HG03354 (cell line): ENCODE measurements at regions not wholly inside any gene's neighbourhood (a gene's known extent, or its start where the extent isn't known, plus 50 kb on each side); places are given as distances from the start of the nearest gene placed in this dataset.
A peak's percentile ranks its signal among the peaks of the same experiment; 100 is the strongest.
"Not testable (repeated sequence)": the region's sequence is repeated elsewhere in the genome, so short reads cannot be mapped to it uniquely, and the experiment has no call there.

Experiments used
- ATAC-seq: cut with Tn5 transposase; IDR thresholded peaks from one replicate; pipeline ENCODE4 v1.9.1; 2021; ENCODE audit warnings: mild to moderate bottlenecking; ENCODE audit not compliant: unreplicated experiment, poor library complexity, severe bottlenecking

DNA sequence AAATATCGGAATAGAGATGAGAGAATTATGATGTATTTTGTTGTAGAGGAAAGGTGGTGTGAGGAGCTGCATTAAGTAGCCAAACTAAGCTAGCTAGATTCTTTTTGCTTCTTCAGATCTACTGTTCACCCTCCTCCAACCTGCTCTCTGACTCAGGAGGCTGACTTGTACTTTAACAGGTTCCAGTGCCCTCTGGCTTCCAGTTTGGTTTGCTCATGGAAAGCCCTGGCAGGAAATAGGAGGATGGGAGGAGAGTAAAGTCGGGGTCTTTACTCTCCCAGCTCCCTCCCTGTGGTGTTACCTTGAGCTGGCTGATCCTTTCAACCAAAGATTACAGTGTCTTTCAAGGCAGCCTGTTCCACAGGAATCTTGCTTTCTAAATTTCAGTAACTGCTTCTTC lies 277.0 kb upstream of the EDA2R start:
- no peak for ATAC-seq

- no peak for ATAC-seq
These were observed 275.2 kb upstream of the EDA2R start for GRCh38 chrX:66914080-66914479.

DNA sequence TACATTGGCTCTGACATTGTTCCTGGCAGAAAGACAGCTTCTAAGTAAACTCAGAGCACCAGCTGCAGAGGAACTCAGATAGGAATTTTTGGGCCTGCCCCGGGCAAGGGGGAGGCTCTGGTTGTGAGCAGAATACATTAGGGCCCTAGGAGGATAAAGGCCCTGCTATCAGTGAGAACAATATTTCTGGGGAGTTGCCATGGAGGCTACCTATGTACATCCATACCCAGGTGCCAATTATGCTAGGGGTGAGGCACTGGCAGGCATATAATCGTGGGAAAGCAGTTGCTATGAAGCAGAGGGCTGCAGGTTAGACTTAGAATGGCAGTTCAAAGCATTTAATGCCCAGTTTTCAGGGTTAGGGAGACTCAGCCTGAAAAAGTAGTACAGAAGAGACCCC lies 273.5 kb upstream of the EDA2R start:
- ATAC-seq, result no peak

GRCh38 chrX:66902081-66902480 lies 263.2 kb upstream of the EDA2R start:
- ATAC-seq, result no peak

DNA sequence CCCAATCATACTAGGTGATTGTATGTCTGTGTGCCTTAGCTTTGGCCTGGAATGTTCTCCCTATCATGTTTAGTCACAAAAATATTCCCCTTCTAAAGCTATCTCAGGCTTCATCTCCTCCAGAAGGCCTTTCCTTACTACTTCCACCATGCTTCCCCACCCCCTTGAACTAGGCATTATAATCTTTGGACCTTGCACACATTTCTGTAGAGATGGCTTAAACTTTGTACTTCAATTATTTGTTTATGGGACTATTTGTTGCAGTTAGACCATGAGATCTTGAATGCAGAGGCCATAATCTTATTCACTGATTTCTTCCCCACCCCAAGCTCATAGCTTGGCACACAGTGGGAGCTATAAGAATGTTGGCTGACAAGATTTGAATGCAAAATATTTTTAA lies 262.0 kb upstream of the EDA2R start:
- ATAC-seq, result no peak

DNA sequence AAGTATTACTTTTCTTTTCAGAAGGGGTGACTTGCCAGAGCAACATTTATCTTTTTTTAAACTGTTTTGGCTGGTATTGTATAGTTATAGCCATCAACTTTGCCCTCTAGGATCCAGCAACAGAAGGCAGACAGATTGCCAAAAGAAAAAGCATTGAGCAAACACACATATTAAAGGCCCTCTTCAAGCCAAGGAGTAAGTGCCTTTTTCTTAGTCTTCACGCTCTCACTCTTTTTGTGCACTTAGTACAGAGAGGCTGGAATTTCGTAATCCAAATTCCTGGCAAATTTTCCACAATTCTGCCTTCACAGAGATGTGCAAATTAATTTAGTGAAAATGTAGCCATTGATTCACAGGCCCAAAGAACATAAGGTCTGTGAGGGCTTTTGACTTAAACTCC lies 253.1 kb upstream of the EDA2R start:
- no peak for ATAC-seq

DNA sequence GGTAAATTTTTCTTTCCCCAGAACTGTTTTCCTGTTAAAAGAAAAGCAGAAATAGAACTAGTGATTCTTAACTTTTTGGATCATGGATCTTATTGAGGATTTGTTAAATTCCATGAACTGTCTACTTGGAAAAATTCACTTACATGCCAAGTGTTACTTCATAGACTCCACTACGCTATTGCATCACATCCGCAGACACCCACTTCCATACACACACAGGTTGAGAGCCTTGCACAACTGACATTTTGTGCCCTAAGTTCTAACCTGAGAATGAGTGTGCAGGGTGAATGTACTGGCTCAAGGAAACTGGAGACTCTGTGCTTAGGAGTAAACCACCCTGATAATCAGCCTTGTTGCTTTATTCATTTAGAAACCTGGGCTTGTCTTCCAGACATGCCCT lies 250.5 kb upstream of the EDA2R start:
- ATAC-seq, result no peak

- no peak for ATAC-seq
These were observed 243.2 kb upstream of the EDA2R start for GRCh38 chrX:66882101-66882500.

DNA sequence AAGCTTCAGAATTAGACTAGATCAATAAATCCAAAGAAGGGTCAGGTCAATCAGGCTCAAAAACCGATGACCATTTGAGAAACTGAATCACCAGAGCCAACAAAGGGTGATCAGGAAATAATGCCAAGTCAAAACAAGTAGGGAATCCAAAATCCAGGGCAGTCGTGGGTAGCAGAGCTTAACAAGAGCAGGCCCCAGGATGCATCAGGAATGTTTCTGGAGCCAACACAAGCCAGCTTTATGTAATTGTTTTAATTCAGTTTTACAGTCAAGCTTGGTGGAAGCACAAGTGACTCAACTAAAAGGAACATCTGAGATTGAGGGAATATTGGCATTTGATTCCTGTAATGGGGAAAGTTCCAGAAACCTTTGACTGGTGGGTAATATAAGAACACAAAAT lies 237.9 kb upstream of the EDA2R start:
- no peak for ATAC-seq

DNA sequence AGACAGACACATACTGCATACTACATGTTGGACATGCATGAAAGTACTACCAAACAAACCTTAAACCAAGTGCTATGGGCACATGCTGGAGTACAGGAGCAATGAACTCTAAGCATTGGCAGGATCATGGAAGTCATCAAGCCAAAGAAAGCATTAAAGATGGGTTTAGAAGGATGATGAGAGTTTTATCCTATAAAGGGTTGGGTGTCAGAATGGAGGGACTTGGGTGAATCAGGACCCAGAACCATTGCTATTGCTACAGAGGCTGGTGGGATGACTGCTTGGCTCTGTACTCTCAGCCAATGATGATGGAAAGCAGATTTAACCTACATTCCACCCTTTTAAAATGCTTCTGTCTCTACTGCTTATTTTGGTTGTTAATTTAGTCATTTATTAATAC lies 233.9 kb upstream of the EDA2R start:
- ATAC-seq, result no peak

GRCh38 chrX:66863721-66864120 lies 224.8 kb upstream of the EDA2R start:
- ATAC-seq, result no peak

DNA sequence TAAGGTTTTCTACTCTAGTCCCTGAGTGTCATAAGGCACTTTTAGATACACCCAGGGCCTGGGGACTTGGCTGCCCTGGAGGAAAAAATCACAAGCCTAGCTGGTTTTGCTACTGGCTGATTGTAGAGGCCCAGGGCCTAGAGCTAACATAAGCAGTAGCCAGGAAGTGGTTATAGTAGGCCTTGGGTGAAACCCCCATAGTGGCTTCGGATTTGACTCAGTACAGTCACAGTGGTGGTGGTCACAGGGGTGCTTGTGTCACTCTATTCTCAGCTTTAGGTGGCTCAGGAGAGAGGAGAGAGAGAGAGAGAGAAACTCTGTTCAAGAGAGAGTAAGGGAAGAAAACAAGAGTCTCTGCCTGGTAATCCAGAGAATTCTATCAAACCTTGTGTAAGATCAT lies 194.5 kb upstream of the EDA2R start:
- ATAC-seq, result peak; percentile 92

- ATAC-seq, result no peak
These were observed 176.3 kb upstream of the EDA2R start for GRCh38 chrX:66815227-66815626.

- not testable (repeated sequence) for ATAC-seq
These were observed 155.6 kb upstream of the EDA2R start for GRCh38 chrX:66794514-66794913.

- no peak for ATAC-seq
These were observed 127.4 kb upstream of the EDA2R start for GRCh38 chrX:66766318-66766717.

- no peak for ATAC-seq
These were observed 121.8 kb upstream of the EDA2R start for GRCh38 chrX:66760651-66761050.

GRCh38 chrX:66756717-66757116 lies 117.8 kb upstream of the EDA2R start:
- no peak for ATAC-seq

DNA sequence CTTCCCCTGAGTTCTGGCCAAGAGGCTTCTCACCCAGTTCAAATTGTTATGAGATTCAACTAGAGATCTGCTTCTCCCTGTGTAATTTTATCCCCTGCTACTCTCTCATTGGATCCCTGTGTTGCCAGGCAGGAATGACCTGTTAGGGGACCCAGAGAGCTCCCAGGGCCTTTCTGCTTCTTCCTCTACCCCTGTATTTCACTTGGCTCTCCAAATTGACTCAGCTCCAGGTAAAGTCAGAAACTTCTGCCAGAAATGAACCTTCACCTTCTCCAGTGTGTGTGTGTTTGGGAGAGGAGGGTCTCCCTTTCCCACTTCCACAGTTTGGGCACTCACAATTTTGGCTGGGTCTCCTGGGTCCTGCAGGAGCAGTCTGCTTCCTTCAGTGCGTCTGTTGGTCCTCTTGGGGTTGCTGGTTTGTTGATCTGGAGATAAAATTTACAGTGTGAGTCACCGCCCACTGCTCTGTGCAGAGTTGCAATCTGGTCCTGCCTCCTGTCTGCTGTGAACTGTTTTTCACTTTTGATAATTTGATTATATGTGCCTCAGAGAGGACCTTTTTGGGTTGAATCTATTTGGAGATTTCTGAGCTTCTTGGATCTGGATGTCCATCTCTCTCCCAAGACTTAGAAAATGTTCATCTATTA lies 112.4 kb upstream of the EDA2R start:
- ATAC-seq, result no peak

GRCh38 chrX:66744519-66744918 lies 105.6 kb upstream of the EDA2R start:
- not testable (repeated sequence) for ATAC-seq

GRCh38 chrX:66731398-66731797 lies 92.5 kb upstream of the EDA2R start:
- ATAC-seq, result peak; percentile 51

GRCh38 chrX:66728818-66729271 lies 90.0 kb upstream of the EDA2R start:
- peak; percentile 92 for ATAC-seq

DNA sequence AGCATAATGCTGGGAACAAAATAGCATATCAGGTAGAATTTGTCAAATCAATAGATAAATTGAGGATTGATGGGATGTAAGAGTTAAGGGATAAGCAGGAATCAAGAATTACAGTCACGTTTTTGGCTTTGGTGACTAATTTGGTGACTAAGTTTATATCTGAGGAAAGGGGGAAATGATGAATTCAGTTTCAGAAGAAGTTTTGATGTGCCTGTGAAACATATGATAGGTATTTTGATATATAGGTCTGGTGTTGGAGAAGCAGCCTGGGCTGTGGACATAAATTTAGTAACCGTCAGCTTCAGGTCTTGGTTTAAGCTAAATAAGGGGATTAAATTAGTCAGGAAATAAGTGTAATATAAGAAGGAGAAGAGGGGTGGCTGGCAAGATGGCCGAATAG lies 79.0 kb upstream of the EDA2R start:
- no peak for ATAC-seq
